HepG2 (cell line): ENCODE measurements at regions not wholly inside any gene's neighbourhood (a gene's known extent, or its start where the extent isn't known, plus 50 kb on each side); places are given as distances from the start of the nearest gene placed in this dataset.

ENCODE experiments used
- ATAC-seq: fragments of 200-7000 bp; cut with Tn5 transposase; 3 replicates; pipeline ENCODE4 v1.9.1; 2020; ENCODE audit warnings: mild to moderate bottlenecking, moderate library complexity
- BruUV-seq: library from RNA; stranded (reverse); fragments of 400-500 nt; replicated peaks from 2 replicates; lab custom pipeline; 2021; lab: Mats Ljungman, UMichigan
- CTCF ChIA-PET: fragments of 300-600 bp; formaldehyde crosslinking; extraction: SDS; loops from one replicate; lab custom pipeline; 2021; ENCODE audit warnings: low total read pairs, inconsistent platforms, low intra/inter-chr PET ratio; lab: Yijun Ruan, JAX
- POLR2A ChIA-PET: fragments of 350-600 bp; sonication (Branson Sonifier 250); formaldehyde crosslinking; loops from one replicate; lab custom pipeline; 2020; ENCODE audit warnings: antibody characterized with exemption, inconsistent platforms; lab: Yijun Ruan, JAX
- DNase-seq: peaks from one replicate; pipeline ENCODE4 v3.0.0-alpha.2; 2015; ENCODE audit warnings: low spot score
- FAIRE-seq: peaks from 3 replicates; lab custom pipeline; 2011; peaks lifted over from hg19 to GRCh38; lab: Jason Lieb, UNC
- H2AFZ ChIP-seq: one replicate; pipeline ENCODE4 v1.6.1; 2011; ENCODE audit warnings: low read length, inconsistent platforms
- H3K27ac ChIP-seq: fragments of 300-600 bp; 3 replicates; pipeline ENCODE4 v1.8.0; 2011; ENCODE audit warnings: mixed run types, mild to moderate bottlenecking, mixed read lengths, low read length, inconsistent platforms; ENCODE audit not compliant: insufficient read depth; ENCODE audit errors: extremely low read length
- H3K27me3 ChIP-seq, 2 experiments: fragments of 200-600 bp in 1 of 2; 2 replicates in 1 of 2; 3 replicates in 1 of 2; pipeline versions ENCODE4 v1.6.0 to v1.8.0; 2011; ENCODE audit warnings: low read length in 2 of 2, mild to moderate bottlenecking in 2 of 2, moderate library complexity in 2 of 2, inconsistent platforms in 1 of 2; ENCODE audit not compliant: insufficient read depth in 2 of 2, control insufficient read depth in 1 of 2
- H3K36me3 ChIP-seq, 2 experiments: fragments of 200-600 bp in 1 of 2; replicated peaks in 1 of 2; 2 replicates in 1 of 2; 3 replicates in 1 of 2; pipeline versions ENCODE4 v1.5.1 to v1.8.0; 2011; ENCODE audit warnings: low read length in 2 of 2, inconsistent platforms in 1 of 2; ENCODE audit not compliant: insufficient read depth in 2 of 2, control insufficient read depth in 1 of 2
- H3K4me1 ChIP-seq: 2 replicates; pipeline ENCODE4 v1.5.1; 2012; ENCODE audit warnings: low read length, inconsistent platforms; ENCODE audit not compliant: insufficient read depth
- H3K4me2 ChIP-seq: 2 replicates; pipeline ENCODE4 v1.6.0; 2011; ENCODE audit warnings: low read depth, low read length, inconsistent platforms
- H3K4me3 ChIP-seq, 3 experiments: fragments of 200-600 bp in 1 of 3; sonication (generic), shearing (Covaris generic) in 1 of 3; replicated peaks in 1 of 3; 2 replicates each; pipeline ENCODE4 v1.5.1; 2011 to 2016; ENCODE audit warnings: low read length in 3 of 3, inconsistent platforms in 2 of 3, low read depth in 2 of 3, mild to moderate bottlenecking in 2 of 3, control low read depth in 1 of 3, mixed read lengths in 1 of 3; ENCODE audit not compliant: insufficient read depth in 1 of 3
- H3K79me2 ChIP-seq: one replicate; pipeline ENCODE4 v1.6.1; 2011; ENCODE audit warnings: low read length, inconsistent platforms; ENCODE audit not compliant: insufficient read depth
- H3K9ac ChIP-seq: 2 replicates; pipeline ENCODE4 v1.6.0; 2011; ENCODE audit warnings: mild to moderate bottlenecking, low read depth, low read length, inconsistent platforms; ENCODE audit not compliant: insufficient read depth
- H3K9me3 ChIP-seq: 2 replicates; pipeline ENCODE4 v1.5.1; 2012; ENCODE audit warnings: mild to moderate bottlenecking, low read length
- H4K20me1 ChIP-seq: 2 replicates; pipeline ENCODE4 v1.6.0; 2011; ENCODE audit warnings: inconsistent platforms, mild to moderate bottlenecking, low read length, moderate library complexity; ENCODE audit not compliant: insufficient read depth
- ATF7 ChIP-seq, 2 experiments: fragments of 450-650 bp in 1 of 2; sonication (generic) in 1 of 2; formaldehyde crosslinking in 1 of 2; IDR thresholded peaks; 2 replicates each; pipeline versions ENCODE4 v1.4.0 to v1.6.1; 2016 to 2020; ENCODE audit warnings: antibody characterized with exemption in 1 of 2, mild to moderate bottlenecking in 1 of 2, missing genetic modification reagents in 1 of 2
- FOXK2 ChIP-seq: fragments of 450-650 bp; IDR thresholded peaks from 2 replicates; pipeline ENCODE4 v1.6.1; 2016
- FOXO1 ChIP-seq: sonication (generic); formaldehyde crosslinking; IDR thresholded peaks from 2 replicates; pipeline ENCODE4 v1.4.0; 2020; ENCODE audit warnings: missing genetic modification reagents
- GATAD1 ChIP-seq: IDR thresholded peaks from 2 replicates; pipeline ENCODE4 v1.6.1; 2016; ENCODE audit warnings: missing genetic modification reagents, missing compliant biosample characterization
- KDM5B ChIP-seq: sonication (generic); formaldehyde crosslinking; IDR thresholded peaks from 2 replicates; pipeline ENCODE4 v1.4.0; 2020; ENCODE audit warnings: missing genetic modification reagents, mild to moderate bottlenecking, borderline replicate concordance
- KLF16 ChIP-seq, 2 experiments: sonication (generic) in 1 of 2; formaldehyde crosslinking in 1 of 2; IDR thresholded peaks; 2 replicates each; pipeline versions ENCODE4 v1.6.1 to v1.8.0; 2016 to 2023; ENCODE audit warnings: missing genetic modification reagents in 2 of 2, missing compliant biosample characterization in 1 of 2
- MTF1 ChIP-seq: sonication (generic); formaldehyde crosslinking; IDR thresholded peaks from 2 replicates; pipeline ENCODE4 v1.5.0; 2020; ENCODE audit warnings: missing genetic modification reagents
- NR1H2 ChIP-seq: sonication (generic); formaldehyde crosslinking; IDR thresholded peaks from 2 replicates; pipeline ENCODE4 v1.8.1; 2022; ENCODE audit warnings: low read depth, missing genetic modification reagents, borderline replicate concordance
- POLR2G ChIP-seq: fragments of 200-400 bp; formaldehyde crosslinking; IDR thresholded peaks from 2 replicates; pipeline ENCODE4 v1.6.1; 2018; ENCODE audit warnings: mild to moderate bottlenecking, low read depth, low read length, moderate library complexity
- TCF12 ChIP-seq, 2 experiments: fragments of 450-650 bp in 1 of 2; sonication (generic) in 1 of 2; formaldehyde crosslinking in 1 of 2; IDR thresholded peaks; 2 replicates each; pipeline versions ENCODE4 v1.6.1 to v1.8.0; 2017 to 2022; ENCODE audit warnings: antibody characterized with exemption in 1 of 2, mild to moderate bottlenecking in 1 of 2, missing genetic modification reagents in 1 of 2, moderate library complexity in 1 of 2
- TFDP2 ChIP-seq: sonication (generic); formaldehyde crosslinking; IDR thresholded peaks from 2 replicates; pipeline ENCODE4 v1.4.0; 2020; ENCODE audit warnings: missing genetic modification reagents
- ZC3H13 ChIP-seq: sonication (generic); formaldehyde crosslinking; IDR thresholded peaks from 2 replicates; pipeline ENCODE4 v1.8.1; 2023; ENCODE audit warnings: mild to moderate bottlenecking, missing genetic modification reagents, moderate library complexity
- ZFP90 ChIP-seq: sonication (generic); formaldehyde crosslinking; IDR thresholded peaks from 2 replicates; pipeline ENCODE4 v1.8.0; 2022; ENCODE audit warnings: missing genetic modification reagents, mild to moderate bottlenecking, inconsistent platforms, borderline replicate concordance
- ZNF232 ChIP-seq: sonication (generic); formaldehyde crosslinking; IDR thresholded peaks from 2 replicates; pipeline ENCODE4 v1.4.0; 2020; ENCODE audit warnings: missing genetic modification reagents, borderline replicate concordance
- ZNF263 ChIP-seq: sonication (generic); formaldehyde crosslinking; IDR thresholded peaks from 2 replicates; pipeline ENCODE4 v1.4.0; 2020; ENCODE audit warnings: missing genetic modification reagents
- ZNF770 ChIP-seq: sonication (generic); formaldehyde crosslinking; IDR thresholded peaks from 2 replicates; pipeline ENCODE4 v1.5.0; 2020; ENCODE audit warnings: mild to moderate bottlenecking, missing genetic modification reagents
- ZNF841 ChIP-seq: sonication (generic); formaldehyde crosslinking; IDR thresholded peaks from 2 replicates; pipeline ENCODE4 v1.8.1; 2023; ENCODE audit warnings: missing genetic modification reagents, borderline replicate concordance
- WGBS: methylation state at CpG from one replicate; pipeline ENCODE4 v1.1.6; 2017; ENCODE audit warnings: low lambda C conversion rate; 5-methylcytosine and 5-hydroxymethylcytosine counted together
- in situ Hi-C: cut with HindIII; loops from 2 replicates; pipeline ENCODE4 v1.10.0; 2017; ENCODE audit warnings: low pct_unique_long_range_greater_than_20kb; ENCODE audit not compliant: extremely low pct_ligation_motif_present
- intact Hi-C: fragments of 100-400 bp; cut with micrococcal nuclease; formaldehyde crosslinking; loops from one replicate; pipeline ENCODE4 v1.10.0; 2022; ENCODE audit not compliant: unreplicated experiment

GRCh38 chr4:15201782-15202181 is 199.5 kb downstream of the CPEB2 start:
- H3K36me3 ChIP-seq, result no peaks in the 10 kb centered on the region
- no peaks in the 10 kb centered on the region for H3K4me1 ChIP-seq
- BruUV-seq, result no TSS peak
- no peak overlapping the region for H3K4me2 ChIP-seq
- no peak overlapping the region for H3K4me3 ChIP-seq
- intact Hi-C loops (no loop called here), in situ Hi-C loops (no loop called here)
- H4K20me1 ChIP-seq, result no peaks in the 10 kb centered on the region
- H3K9ac ChIP-seq, result no peak overlapping the region
- no peak for ATAC-seq
- H2AFZ ChIP-seq, result no peak overlapping the region
- no peak overlapping the region for H3K27ac ChIP-seq
- TF ChIP-seq ZNF770 (CRISPR knock-in tag), result no peak
- no peak for TF ChIP-seq MTF1 (CRISPR knock-in tag)
- no peak for TF ChIP-seq FOXO1 (CRISPR knock-in tag)
- TF ChIP-seq GATAD1 (CRISPR knock-in tag), result no peak
- no peak for TF ChIP-seq ATF7 (IDR thresholded peaks at IDR 0.05)
- TF ChIP-seq ATF7 (CRISPR knock-in tag; IDR thresholded peaks at IDR 0.05), result no peak
- no peak for TF ChIP-seq POLR2G
- no peak for TF ChIP-seq KLF16 (CRISPR knock-in tag; IDR thresholded peaks at IDR 0.05)
- no peak for TF ChIP-seq ZNF232 (CRISPR knock-in tag)
- TF ChIP-seq FOXK2, result no peak
- TF ChIP-seq ZNF841 (CRISPR knock-in tag), result no peak
- TF ChIP-seq ZFP90 (CRISPR knock-in tag), result no peak
- no peak for TF ChIP-seq ZC3H13 (CRISPR knock-in tag)
- TF ChIP-seq NR1H2, result no peak
- TF ChIP-seq TCF12 (IDR thresholded peaks at IDR 0.05), result no peak
- TF ChIP-seq TCF12 (CRISPR knock-in tag; IDR thresholded peaks at IDR 0.05), result no peak
- no peak for TF ChIP-seq TFDP2
- TF ChIP-seq ZNF263 (CRISPR knock-in tag), result no peak
- TF ChIP-seq KDM5B (CRISPR knock-in tag), result no peak
- peaks cover 8% of the 10 kb centered on the region for H3K9me3 ChIP-seq
- no peak for DNase-seq
- no peaks in the 10 kb centered on the region for H3K27me3 ChIP-seq
- ChIA-PET POLR2A (no interaction called here), CTCF (no interaction called here)
- FAIRE-seq, result no peak
- WGBS, result 18% methylated on average over 1 of the region's 1 CpG
- H3K79me2 ChIP-seq, result no peaks in the 10 kb centered on the region
